T-helper 1 cell treated with Interleukin-12 subunit alpha and Interleukin-12 subunit beta and Interleukin-4 antibody, amounts not matched to agents 30 μg/mL and 1 μg/mL, for 36 hours (primary cell): ENCODE measurements at regions not wholly inside any gene's neighbourhood (a gene's known extent, or its start where the extent isn't known, plus 50 kb on each side); places are given as distances from the start of the nearest gene placed in this dataset.

Experiments
- H3K27ac Mint-ChIP-seq: one replicate; pipeline ENCODE4 v1.8.0; 2021; ENCODE audit warnings: mild to moderate bottlenecking, mixed read lengths
- H3K27me3 Mint-ChIP-seq: one replicate; pipeline ENCODE4 v1.8.0; 2021; ENCODE audit warnings: low read depth, mixed read lengths
- H3K36me3 Mint-ChIP-seq: one replicate; pipeline ENCODE4 v1.8.0; 2021; ENCODE audit warnings: low read depth, mixed read lengths
- H3K4me1 Mint-ChIP-seq: one replicate; pipeline ENCODE4 v1.8.0; 2021; ENCODE audit warnings: low read depth, mixed read lengths
- H3K4me3 Mint-ChIP-seq: one replicate; pipeline ENCODE4 v1.8.0; 2021; ENCODE audit warnings: mild to moderate bottlenecking, moderate library complexity, mixed read lengths
- H3K9me3 Mint-ChIP-seq: one replicate; pipeline ENCODE4 v1.8.0; 2021; ENCODE audit warnings: mixed read lengths

- no peaks in the 10 kb centered on the region for H3K4me1 Mint-ChIP-seq
- no peaks in the 10 kb centered on the region for H3K36me3 Mint-ChIP-seq
- H3K27me3 Mint-ChIP-seq = no peaks in the 10 kb centered on the region
- no peak overlapping the region for H3K4me3 Mint-ChIP-seq
- peaks cover 3% of the 10 kb centered on the region for H3K9me3 Mint-ChIP-seq
- no peak overlapping the region for H3K27ac Mint-ChIP-seq
Measured at GRCh38 chr3:146914409-146914808, 309.3 kb upstream of the PLSCR5 start.

- Mint-ChIP-seq H3K9me3 (peaks cover 3% of the 10 kb centered on the region), H3K36me3 (no peaks in the 10 kb centered on the region), H3K4me3 (no peak overlapping the region), H3K27me3 (no peaks in the 10 kb centered on the region), H3K4me1 (no peaks in the 10 kb centered on the region), H3K27ac (no peak overlapping the region)
Measured at GRCh38 chr3:146912241-146913015, 307.3 kb upstream of the PLSCR5 start.

GRCh38 chr3:146903927-146904326, 298.8 kb upstream of the PLSCR5 start:
- H3K4me3 Mint-ChIP-seq = no peak overlapping the region
- H3K27me3 Mint-ChIP-seq = no peaks in the 10 kb centered on the region
- no peaks in the 10 kb centered on the region for H3K36me3 Mint-ChIP-seq
- H3K27ac Mint-ChIP-seq = no peak overlapping the region
- no peaks in the 10 kb centered on the region for H3K9me3 Mint-ChIP-seq
- H3K4me1 Mint-ChIP-seq = no peaks in the 10 kb centered on the region

GRCh38 chr3:146899171-146899570, 294.0 kb upstream of the PLSCR5 start:
- no peaks in the 10 kb centered on the region for H3K27me3 Mint-ChIP-seq
- H3K36me3 Mint-ChIP-seq = no peaks in the 10 kb centered on the region
- no peaks in the 10 kb centered on the region for H3K9me3 Mint-ChIP-seq
- H3K27ac Mint-ChIP-seq = no peak overlapping the region
- no peak overlapping the region for H3K4me3 Mint-ChIP-seq
- no peaks in the 10 kb centered on the region for H3K4me1 Mint-ChIP-seq

GRCh38 chr3:146896711-146897110, 291.6 kb upstream of the PLSCR5 start:
- Mint-ChIP-seq H3K4me3 (no peak overlapping the region), H3K27me3 (no peaks in the 10 kb centered on the region), H3K4me1 (no peaks in the 10 kb centered on the region), H3K36me3 (no peaks in the 10 kb centered on the region), H3K27ac (no peak overlapping the region), H3K9me3 (no peaks in the 10 kb centered on the region)

GRCh38 chr3:146895026-146895749, 290.0 kb upstream of the PLSCR5 start:
- Mint-ChIP-seq H3K27me3 (no peaks in the 10 kb centered on the region), H3K36me3 (no peaks in the 10 kb centered on the region), H3K27ac (no peak overlapping the region), H3K4me1 (no peaks in the 10 kb centered on the region), H3K9me3 (no peaks in the 10 kb centered on the region), H3K4me3 (no peak overlapping the region)

GRCh38 chr3:146894406-146894805, 289.3 kb upstream of the PLSCR5 start:
- Mint-ChIP-seq H3K4me3 (no peak overlapping the region), H3K9me3 (no peaks in the 10 kb centered on the region), H3K27me3 (no peaks in the 10 kb centered on the region), H3K4me1 (no peaks in the 10 kb centered on the region), H3K36me3 (no peaks in the 10 kb centered on the region), H3K27ac (no peak overlapping the region)

- Mint-ChIP-seq H3K27ac (no peak overlapping the region), H3K4me3 (no peak overlapping the region), H3K9me3 (no peaks in the 10 kb centered on the region), H3K36me3 (no peaks in the 10 kb centered on the region), H3K27me3 (no peaks in the 10 kb centered on the region), H3K4me1 (no peaks in the 10 kb centered on the region)
Measured at GRCh38 chr3:146892041-146892440, 286.9 kb upstream of the PLSCR5 start.

GRCh38 chr3:146889626-146890025, 284.5 kb upstream of the PLSCR5 start:
- Mint-ChIP-seq H3K27ac (no peak overlapping the region), H3K9me3 (peaks cover 4% of the 10 kb centered on the region), H3K4me3 (no peak overlapping the region), H3K27me3 (no peaks in the 10 kb centered on the region), H3K36me3 (no peaks in the 10 kb centered on the region), H3K4me1 (no peaks in the 10 kb centered on the region)

GRCh38 chr3:146888176-146888575, 283.0 kb upstream of the PLSCR5 start:
- no peak overlapping the region for H3K4me3 Mint-ChIP-seq
- no peaks in the 10 kb centered on the region for H3K27me3 Mint-ChIP-seq
- H3K27ac Mint-ChIP-seq = no peak overlapping the region
- H3K9me3 Mint-ChIP-seq = peaks cover 4% of the 10 kb centered on the region
- H3K36me3 Mint-ChIP-seq = no peaks in the 10 kb centered on the region
- H3K4me1 Mint-ChIP-seq = no peaks in the 10 kb centered on the region

GRCh38 chr3:146884721-146885120, 279.6 kb upstream of the PLSCR5 start:
- no peaks in the 10 kb centered on the region for H3K4me1 Mint-ChIP-seq
- no peak overlapping the region for H3K27ac Mint-ChIP-seq
- H3K27me3 Mint-ChIP-seq = no peaks in the 10 kb centered on the region
- H3K9me3 Mint-ChIP-seq = peaks cover 4% of the 10 kb centered on the region
- no peaks in the 10 kb centered on the region for H3K36me3 Mint-ChIP-seq
- no peak overlapping the region for H3K4me3 Mint-ChIP-seq

GRCh38 chr3:146884296-146884695, 279.1 kb upstream of the PLSCR5 start:
- H3K4me3 Mint-ChIP-seq = no peak overlapping the region
- H3K27me3 Mint-ChIP-seq = no peaks in the 10 kb centered on the region
- H3K36me3 Mint-ChIP-seq = no peaks in the 10 kb centered on the region
- peaks cover 4% of the 10 kb centered on the region for H3K9me3 Mint-ChIP-seq
- no peaks in the 10 kb centered on the region for H3K4me1 Mint-ChIP-seq
- H3K27ac Mint-ChIP-seq = no peak overlapping the region

- H3K27me3 Mint-ChIP-seq = no peaks in the 10 kb centered on the region
- H3K27ac Mint-ChIP-seq = no peak overlapping the region
- H3K36me3 Mint-ChIP-seq = no peaks in the 10 kb centered on the region
- H3K9me3 Mint-ChIP-seq = peaks cover 4% of the 10 kb centered on the region
- H3K4me3 Mint-ChIP-seq = no peak overlapping the region
- H3K4me1 Mint-ChIP-seq = no peaks in the 10 kb centered on the region
Measured at GRCh38 chr3:146883288-146883687, 278.1 kb upstream of the PLSCR5 start.

- no peaks in the 10 kb centered on the region for H3K4me1 Mint-ChIP-seq
- H3K36me3 Mint-ChIP-seq = no peaks in the 10 kb centered on the region
- H3K27ac Mint-ChIP-seq = no peak overlapping the region
- no peaks in the 10 kb centered on the region for H3K27me3 Mint-ChIP-seq
- H3K9me3 Mint-ChIP-seq = peaks cover 4% of the 10 kb centered on the region
- no peak overlapping the region for H3K4me3 Mint-ChIP-seq
Measured at GRCh38 chr3:146881966-146882760, 277.0 kb upstream of the PLSCR5 start.

- Mint-ChIP-seq H3K4me1 (no peaks in the 10 kb centered on the region), H3K36me3 (no peaks in the 10 kb centered on the region), H3K27ac (no peak overlapping the region), H3K4me3 (no peak overlapping the region), H3K27me3 (no peaks in the 10 kb centered on the region), H3K9me3 (peaks cover 4% of the 10 kb centered on the region)
Measured at GRCh38 chr3:146881356-146881755, 276.2 kb upstream of the PLSCR5 start.
